ENCODE measurements at regions not wholly inside any gene's neighbourhood (a gene's known extent, or its start where the extent isn't known, plus 50 kb on each side); places are given as distances from the start of the nearest gene placed in this dataset.

DNA sequence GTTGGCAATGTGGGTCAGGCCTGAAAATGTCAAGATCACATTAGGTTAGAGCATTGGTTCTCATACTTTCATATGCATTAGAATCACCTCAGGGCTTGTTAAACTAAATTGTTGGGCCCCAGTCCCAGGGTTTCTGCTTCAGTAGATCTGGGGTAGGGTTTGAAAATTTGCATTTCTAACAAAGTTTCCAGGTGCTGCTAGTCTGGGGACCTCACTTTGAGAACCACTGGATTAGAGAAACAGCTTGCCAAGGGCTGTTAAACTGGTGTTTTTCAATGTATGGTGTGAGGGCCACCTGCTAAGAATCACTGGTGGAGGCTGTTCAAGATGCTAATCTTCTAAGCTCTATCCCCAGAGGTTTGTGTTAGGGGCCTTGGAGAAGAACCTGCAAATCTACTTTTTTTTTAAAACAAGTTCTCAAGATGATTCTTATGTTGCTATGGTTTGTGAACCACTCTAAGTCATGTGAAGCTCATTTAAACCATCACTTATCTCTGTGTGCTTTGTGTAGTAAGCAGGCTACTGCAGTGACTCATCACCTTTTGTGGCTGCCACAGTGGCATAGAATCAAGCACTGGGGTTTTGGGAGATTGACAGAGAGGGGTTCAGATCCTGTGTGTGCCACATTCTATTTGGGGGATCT is 152.2 kb downstream of the S1PR1 start:
- POLR2A ChIA-PET: no interaction called here
- TF ChIP-seq, protein P1, sequence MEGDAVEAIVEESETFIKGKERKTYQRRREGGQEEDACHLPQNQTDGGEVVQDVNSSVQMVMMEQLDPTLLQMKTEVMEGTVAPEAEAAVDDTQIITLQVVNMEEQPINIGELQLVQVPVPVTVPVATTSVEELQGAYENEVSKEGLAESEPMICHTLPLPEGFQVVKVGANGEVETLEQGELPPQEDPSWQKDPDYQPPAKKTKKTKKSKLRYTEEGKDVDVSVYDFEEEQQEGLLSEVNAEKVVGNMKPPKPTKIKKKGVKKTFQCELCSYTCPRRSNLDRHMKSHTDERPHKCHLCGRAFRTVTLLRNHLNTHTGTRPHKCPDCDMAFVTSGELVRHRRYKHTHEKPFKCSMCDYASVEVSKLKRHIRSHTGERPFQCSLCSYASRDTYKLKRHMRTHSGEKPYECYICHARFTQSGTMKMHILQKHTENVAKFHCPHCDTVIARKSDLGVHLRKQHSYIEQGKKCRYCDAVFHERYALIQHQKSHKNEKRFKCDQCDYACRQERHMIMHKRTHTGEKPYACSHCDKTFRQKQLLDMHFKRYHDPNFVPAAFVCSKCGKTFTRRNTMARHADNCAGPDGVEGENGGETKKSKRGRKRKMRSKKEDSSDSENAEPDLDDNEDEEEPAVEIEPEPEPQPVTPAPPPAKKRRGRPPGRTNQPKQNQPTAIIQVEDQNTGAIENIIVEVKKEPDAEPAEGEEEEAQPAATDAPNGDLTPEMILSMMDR (IDR thresholded peaks at IDR 0.05; ENCODE audit: insufficient read depth, low read length, missing control alignments): no peak
- no peak for DNase-seq (ENCODE audit: low read depth, low spot score)
- CTCF ChIA-PET: no interaction called here
- H3K4me3 ChIP-seq (ENCODE audit: low read depth, low read length): no peak overlapping the region

DNA sequence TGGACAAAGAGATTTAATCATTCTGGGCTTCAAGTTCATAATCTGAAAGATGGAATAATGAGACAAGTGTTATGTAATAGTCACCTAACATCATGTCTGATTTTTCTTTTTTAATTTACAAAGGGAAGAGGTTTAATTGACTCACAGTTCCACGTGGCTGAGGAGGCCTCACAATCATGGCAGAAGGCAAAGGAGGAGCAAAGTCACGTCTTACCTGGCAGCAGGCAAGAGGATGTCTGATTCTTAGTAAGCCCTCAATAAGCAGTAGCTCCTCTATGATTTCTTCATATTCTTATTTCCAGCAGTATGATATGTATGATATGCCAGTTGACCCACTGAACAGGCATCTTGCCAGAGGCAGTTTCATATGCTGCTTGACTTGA is 152.7 kb downstream of the S1PR1 start:
- DNase-seq (ENCODE audit: low read depth, low spot score): no peak
- TF ChIP-seq, protein P1 (IDR thresholded peaks at IDR 0.05; ENCODE audit: insufficient read depth, low read length, missing control alignments): no peak
- ChIA-PET CTCF (interaction anchor here (0.7 kb wide), 1 partner anchor 32 kb away, joined by 3 read pairs; no protein-coding TSS in a partner anchor), POLR2A (no interaction called here)
- H3K4me3 ChIP-seq (ENCODE audit: low read depth, low read length): no peak overlapping the region

DNA sequence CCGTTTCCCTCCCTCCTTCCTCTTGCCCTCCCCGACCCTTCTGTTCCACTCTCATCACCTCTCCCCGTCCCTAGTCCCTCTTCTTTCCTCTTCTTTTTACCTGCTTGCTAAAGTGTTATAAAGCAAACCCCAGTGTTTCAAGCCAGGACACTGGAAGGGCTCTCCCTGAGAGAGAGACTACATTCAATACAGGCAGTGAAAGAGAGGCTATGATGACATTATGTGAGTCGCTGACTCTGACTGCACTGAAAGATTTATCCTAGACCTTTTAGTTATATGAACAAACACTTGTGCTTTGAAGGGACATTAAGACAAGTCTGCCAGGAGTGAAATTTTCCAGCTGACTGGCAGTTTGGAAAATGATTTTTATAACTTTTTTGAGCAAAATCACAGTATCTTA is 155.7 kb downstream of the S1PR1 start:
- ChIA-PET POLR2A (no interaction called here), CTCF (no interaction called here)
- TF ChIP-seq, protein P1 (IDR thresholded peaks at IDR 0.05; ENCODE audit: insufficient read depth, low read length, missing control alignments): no peak
- DNase-seq (ENCODE audit: low read depth, low spot score): no peak
- H3K4me3 ChIP-seq (ENCODE audit: low read depth, low read length): no peak overlapping the region

DNA sequence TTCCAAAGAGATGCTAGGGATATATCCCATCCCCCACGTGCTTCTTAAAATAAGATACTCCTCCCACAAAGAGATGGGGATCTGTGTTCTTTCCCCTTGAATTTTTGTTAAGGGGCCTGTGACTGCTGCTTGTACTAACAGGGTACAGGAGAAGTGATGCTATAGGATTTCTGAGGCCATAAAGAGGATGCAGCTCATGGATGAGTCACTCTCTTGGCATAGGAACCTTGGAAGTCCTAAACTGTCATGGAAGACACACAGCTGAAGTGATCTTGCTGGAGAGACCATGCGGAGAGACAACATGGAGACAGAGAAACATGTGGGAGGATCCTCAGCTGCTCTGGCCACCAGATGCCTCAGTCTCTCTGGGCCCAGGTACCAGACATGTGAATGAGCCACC is 157.2 kb downstream of the S1PR1 start:
- TF ChIP-seq, protein P1 (IDR thresholded peaks at IDR 0.05; ENCODE audit: insufficient read depth, low read length, missing control alignments): no peak

DNA sequence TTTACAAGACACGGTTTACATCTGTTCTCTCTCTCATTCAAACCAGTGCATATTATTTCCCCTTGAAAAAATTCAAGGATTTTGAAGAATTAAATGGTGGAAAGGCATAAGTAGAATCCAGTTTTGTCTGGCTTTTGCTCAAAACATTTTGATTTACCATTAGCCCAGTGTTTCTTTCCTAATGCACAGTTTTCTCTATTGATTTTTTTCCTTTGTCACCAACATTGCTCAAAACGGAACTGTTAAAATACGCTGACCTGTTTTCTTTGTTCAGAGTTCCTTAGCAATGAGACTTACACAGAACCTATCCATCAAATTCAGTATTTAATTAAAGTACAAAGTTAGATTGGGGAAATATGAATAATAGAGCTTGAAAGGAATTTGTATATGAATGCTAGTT is 162.4 kb downstream of the S1PR1 start:
- no peak overlapping the region for H3K4me3 ChIP-seq (ENCODE audit: low read depth, low read length)
- DNase-seq (ENCODE audit: low read depth, low spot score): no peak
- TF ChIP-seq, protein P1 (IDR thresholded peaks at IDR 0.05; ENCODE audit: insufficient read depth, low read length, missing control alignments): no peak
- POLR2A ChIA-PET: no interaction called here
- CTCF ChIA-PET: no interaction called here

More for the DNA sequence above, 157.2 kb downstream of the S1PR1 start:
- H3K4me3 ChIP-seq (ENCODE audit: low read depth, low read length): no peak overlapping the region
- CTCF ChIA-PET: no interaction called here
- DNase-seq (ENCODE audit: low read depth, low spot score): no peak
- POLR2A ChIA-PET: no interaction called here

DNA sequence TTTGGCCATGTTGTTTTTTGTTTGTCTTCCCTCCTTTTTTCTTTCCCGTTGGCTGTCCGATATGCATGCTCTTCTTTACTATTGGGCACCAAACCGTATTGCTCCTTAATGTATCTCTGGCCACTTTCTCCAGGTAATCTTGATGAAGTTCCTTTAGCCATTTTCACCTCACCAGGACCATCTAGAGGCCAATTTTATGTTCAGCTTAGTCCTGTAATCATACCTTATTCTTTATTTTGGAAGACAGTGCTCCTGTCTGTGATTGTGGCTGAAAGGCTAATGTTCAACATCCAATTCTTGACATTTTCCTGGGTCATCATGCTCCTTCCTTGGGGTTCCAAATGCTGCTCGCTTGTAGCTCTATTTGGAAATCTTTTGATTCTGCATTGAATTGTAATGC is 169.5 kb downstream of the S1PR1 start:
- no peak overlapping the region for H3K4me3 ChIP-seq (ENCODE audit: low read depth, low read length)
- DNase-seq (ENCODE audit: low read depth, low spot score): no peak
- CTCF ChIA-PET: interaction anchor here (0.6 kb wide), 1 partner anchor 577 kb away, joined by 3 read pairs; no protein-coding TSS in a partner anchor
- POLR2A ChIA-PET: no interaction called here
- TF ChIP-seq, protein P1 (IDR thresholded peaks at IDR 0.05; ENCODE audit: insufficient read depth, low read length, missing control alignments): no peak
